Liver (tissue), 3 donors: ENCODE measurements at regions not wholly inside any gene's neighbourhood (a gene's known extent, or its start where the extent isn't known, plus 50 kb on each side); places are given as distances from the start of the nearest gene placed in this dataset.

Experiments used
- EGR1 ChIP-seq, 2 donors: IDR thresholded peaks; 2 replicates each; pipeline ENCODE4 v1.6.1; 2016 to 2018; ENCODE audit warnings: antibody characterized with exemption in 2 of 2, low read depth in 2 of 2
- TF ChIP-seq, protein P1 (sequence below): IDR thresholded peaks from 2 replicates; pipeline ENCODE4 v1.6.1; 2016; ENCODE audit warnings: antibody characterized with exemption
- TF ChIP-seq, protein P2 (sequence below): fragments of 150-350 bp; IDR thresholded peaks from 2 replicates; pipeline ENCODE4 v1.5.1; 2017; ENCODE audit warnings: improper control_type of control experiment, low read depth, low read length; ENCODE audit not compliant: missing input control
- donor health status: healthy.
- donor health status: healthy.

DNA sequence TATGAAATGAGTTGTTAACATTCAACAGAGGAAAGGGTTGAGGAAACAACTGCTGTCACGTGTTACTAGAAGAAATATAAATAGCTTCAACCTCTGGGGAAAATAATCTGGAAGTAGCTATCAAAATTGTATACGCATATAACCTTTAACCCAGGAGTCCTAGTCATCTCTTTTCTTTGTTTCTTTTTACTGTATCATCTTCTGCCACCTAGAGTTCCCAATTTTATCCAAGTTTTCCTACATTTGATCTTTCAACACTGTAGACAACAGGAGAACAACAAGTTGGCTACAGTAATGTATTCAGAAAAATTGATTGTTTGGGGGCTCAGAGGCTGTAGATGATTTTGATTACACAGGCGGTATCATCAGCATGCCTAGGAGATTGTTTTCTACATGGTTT lies 453.7 kb downstream of the FSCB start:
- TF ChIP-seq, protein P1, sequence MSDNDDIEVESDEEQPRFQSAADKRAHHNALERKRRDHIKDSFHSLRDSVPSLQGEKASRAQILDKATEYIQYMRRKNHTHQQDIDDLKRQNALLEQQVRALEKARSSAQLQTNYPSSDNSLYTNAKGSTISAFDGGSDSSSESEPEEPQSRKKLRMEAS = no peak
- no peak for TF ChIP-seq EGR1 (IDR thresholded peaks at IDR 0.05; ENCODE audit: low read depth in 2 of 2)
- TF ChIP-seq, protein P2, sequence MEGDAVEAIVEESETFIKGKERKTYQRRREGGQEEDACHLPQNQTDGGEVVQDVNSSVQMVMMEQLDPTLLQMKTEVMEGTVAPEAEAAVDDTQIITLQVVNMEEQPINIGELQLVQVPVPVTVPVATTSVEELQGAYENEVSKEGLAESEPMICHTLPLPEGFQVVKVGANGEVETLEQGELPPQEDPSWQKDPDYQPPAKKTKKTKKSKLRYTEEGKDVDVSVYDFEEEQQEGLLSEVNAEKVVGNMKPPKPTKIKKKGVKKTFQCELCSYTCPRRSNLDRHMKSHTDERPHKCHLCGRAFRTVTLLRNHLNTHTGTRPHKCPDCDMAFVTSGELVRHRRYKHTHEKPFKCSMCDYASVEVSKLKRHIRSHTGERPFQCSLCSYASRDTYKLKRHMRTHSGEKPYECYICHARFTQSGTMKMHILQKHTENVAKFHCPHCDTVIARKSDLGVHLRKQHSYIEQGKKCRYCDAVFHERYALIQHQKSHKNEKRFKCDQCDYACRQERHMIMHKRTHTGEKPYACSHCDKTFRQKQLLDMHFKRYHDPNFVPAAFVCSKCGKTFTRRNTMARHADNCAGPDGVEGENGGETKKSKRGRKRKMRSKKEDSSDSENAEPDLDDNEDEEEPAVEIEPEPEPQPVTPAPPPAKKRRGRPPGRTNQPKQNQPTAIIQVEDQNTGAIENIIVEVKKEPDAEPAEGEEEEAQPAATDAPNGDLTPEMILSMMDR = no peak
